OCI-LY7 (cell line): ENCODE measurements at regions not wholly inside any gene's neighbourhood (a gene's known extent, or its start where the extent isn't known, plus 50 kb on each side); places are given as distances from the start of the nearest gene placed in this dataset.

Experiments used
- CTCF ChIP-seq: fragments of 200-600 bp; sonication (generic); conservative IDR thresholded peaks from 2 replicates; pipeline ENCODE4 v1.5.1; 2014; ENCODE audit warnings: mild to moderate bottlenecking, antibody characterized with exemption, low read length, moderate library complexity, mixed read lengths
- EZH2phosphoT487 ChIP-seq: fragments of 200-600 bp; sonication (generic); IDR thresholded peaks from 2 replicates; pipeline ENCODE4 v1.6.1; 2018; ENCODE audit warnings: low read depth, borderline replicate concordance, mild to moderate bottlenecking, mixed run types, antibody characterized with exemption, low read length, moderate library complexity, mixed read lengths

GRCh38 chr22:48820481-48821345, 1007.0 kb downstream of the BRD1 start:
- TF ChIP-seq CTCF: no peak
- no peak for TF ChIP-seq EZH2phosphoT487
